Type B pancreatic cell (in vitro differentiated cells): ENCODE measurements at regions not wholly inside any gene's neighbourhood (a gene's known extent, or its start where the extent isn't known, plus 50 kb on each side); places are given as distances from the start of the nearest gene placed in this dataset.
"Not testable (repeated sequence)": the region's sequence is repeated elsewhere in the genome, so short reads cannot be mapped to it uniquely, and the experiment has no call there.

ENCODE experiments used
- DNase-seq: peaks from one replicate; pipeline ENCODE4 v3.0.0; 2021; ENCODE audit warnings: mixed read lengths; ENCODE audit not compliant: unreplicated experiment; ENCODE audit errors: extremely low spot score
- H3K27ac Mint-ChIP-seq: 2 replicates; pipeline ENCODE4 v1.8.0; 2021; ENCODE audit warnings: mild to moderate bottlenecking, mixed read lengths
- H3K27me3 Mint-ChIP-seq: 2 replicates; pipeline ENCODE4 v1.8.0; 2021; ENCODE audit warnings: mixed read lengths
- H3K36me3 Mint-ChIP-seq: 2 replicates; pipeline ENCODE4 v1.8.0; 2021; ENCODE audit warnings: mixed read lengths
- H3K4me1 Mint-ChIP-seq: one replicate; pipeline ENCODE4 v1.8.0; 2021; ENCODE audit warnings: mixed read lengths; ENCODE audit not compliant: unreplicated experiment
- H3K4me3 Mint-ChIP-seq: 2 replicates; pipeline ENCODE4 v1.8.0; 2021; ENCODE audit warnings: mild to moderate bottlenecking, mixed read lengths
- H3K9me3 Mint-ChIP-seq: 2 replicates; pipeline ENCODE4 v1.8.0; 2021; ENCODE audit warnings: mixed read lengths
- CTCF ChIP-seq: fragments of 200-600 bp; sonication (generic); conservative IDR thresholded peaks from 2 replicates; pipeline ENCODE4 v1.5.0; 2021; ENCODE audit warnings: antibody characterized with exemption, mild to moderate bottlenecking

DNA sequence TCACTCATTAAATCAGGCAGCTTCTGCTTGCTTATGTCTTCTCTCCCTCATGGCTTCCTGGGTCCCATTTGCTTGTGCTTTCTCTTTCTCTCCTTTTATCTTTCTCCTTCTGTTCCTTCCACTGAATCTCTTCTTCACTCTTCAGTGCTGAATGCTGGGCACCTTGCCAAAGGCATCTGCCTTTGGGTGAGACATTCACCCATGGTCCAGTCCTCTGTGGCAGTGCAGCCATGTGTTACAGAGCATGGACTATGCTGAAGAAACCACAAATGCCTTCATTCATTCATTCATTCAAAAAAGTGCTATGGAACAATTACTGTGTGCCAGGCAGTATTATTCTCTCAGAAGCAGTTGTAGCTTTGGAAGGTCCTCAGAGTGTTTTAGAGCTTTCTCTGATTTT lies 344.4 kb upstream of the STXBP6 start:
- Mint-ChIP-seq H3K9me3 (no peaks in the 10 kb centered on the region), H3K4me3 (no peak overlapping the region), H3K36me3 (no peaks in the 10 kb centered on the region), H3K27me3 (peaks cover 3% of the 10 kb centered on the region), H3K27ac (no peak overlapping the region), H3K4me1 (no peaks in the 10 kb centered on the region)
- DNase-seq, result no peak
- no peak for TF ChIP-seq CTCF

- Mint-ChIP-seq H3K27me3 (no peaks in the 10 kb centered on the region), H3K36me3 (no peaks in the 10 kb centered on the region), H3K27ac (no peak overlapping the region), H3K4me1 (no peaks in the 10 kb centered on the region), H3K9me3 (no peaks in the 10 kb centered on the region), H3K4me3 (no peak overlapping the region)
- DNase-seq, result no peak
- TF ChIP-seq CTCF, result no peak
Measured at GRCh38 chr14:25389948-25390347, 340.0 kb upstream of the STXBP6 start.

GRCh38 chr14:25381498-25381897 lies 331.6 kb upstream of the STXBP6 start:
- H3K4me1 Mint-ChIP-seq, result no peaks in the 10 kb centered on the region
- no peaks in the 10 kb centered on the region for H3K9me3 Mint-ChIP-seq
- H3K36me3 Mint-ChIP-seq, result no peaks in the 10 kb centered on the region
- peaks cover 14% of the 10 kb centered on the region for H3K27me3 Mint-ChIP-seq
- no peak overlapping the region for H3K27ac Mint-ChIP-seq
- no peak overlapping the region for H3K4me3 Mint-ChIP-seq
- TF ChIP-seq CTCF, result peak; percentile 63
- DNase-seq, result no peak

GRCh38 chr14:25375639-25376038 lies 325.7 kb upstream of the STXBP6 start:
- no peak overlapping the region for H3K27ac Mint-ChIP-seq
- TF ChIP-seq CTCF, result no peak
- no peaks in the 10 kb centered on the region for H3K4me1 Mint-ChIP-seq
- H3K27me3 Mint-ChIP-seq, result peaks cover 13% of the 10 kb centered on the region
- H3K36me3 Mint-ChIP-seq, result no peaks in the 10 kb centered on the region
- no peak for DNase-seq
- H3K4me3 Mint-ChIP-seq, result no peak overlapping the region
- H3K9me3 Mint-ChIP-seq, result peaks cover 6% of the 10 kb centered on the region

DNA sequence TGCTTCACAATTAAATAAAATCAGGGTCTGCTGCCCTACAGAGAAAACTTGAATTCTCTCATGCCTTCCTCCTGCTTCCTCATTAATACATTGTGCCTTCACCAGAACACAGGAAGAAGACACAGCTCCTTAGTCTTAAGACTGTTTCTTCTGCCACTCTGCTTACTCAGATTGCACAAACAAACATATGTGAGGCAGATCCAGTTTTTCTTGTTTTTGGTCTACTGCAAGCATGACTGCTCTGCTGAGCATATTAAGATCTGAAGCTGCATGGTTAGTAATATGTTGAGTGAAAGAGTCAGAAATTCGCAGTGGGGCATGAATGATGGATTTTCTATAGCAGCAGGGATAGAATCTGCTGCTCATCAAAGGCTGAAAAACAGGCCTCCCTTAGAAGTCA lies 321.1 kb upstream of the STXBP6 start:
- H3K4me3 Mint-ChIP-seq, result peak overlapping the region; percentile 4
- no peaks in the 10 kb centered on the region for H3K4me1 Mint-ChIP-seq
- H3K9me3 Mint-ChIP-seq, result peaks cover 6% of the 10 kb centered on the region
- no peaks in the 10 kb centered on the region for H3K27me3 Mint-ChIP-seq
- DNase-seq, result no peak
- no peak for TF ChIP-seq CTCF
- peak overlapping the region; percentile 36 for H3K27ac Mint-ChIP-seq
- H3K36me3 Mint-ChIP-seq, result no peaks in the 10 kb centered on the region

DNA sequence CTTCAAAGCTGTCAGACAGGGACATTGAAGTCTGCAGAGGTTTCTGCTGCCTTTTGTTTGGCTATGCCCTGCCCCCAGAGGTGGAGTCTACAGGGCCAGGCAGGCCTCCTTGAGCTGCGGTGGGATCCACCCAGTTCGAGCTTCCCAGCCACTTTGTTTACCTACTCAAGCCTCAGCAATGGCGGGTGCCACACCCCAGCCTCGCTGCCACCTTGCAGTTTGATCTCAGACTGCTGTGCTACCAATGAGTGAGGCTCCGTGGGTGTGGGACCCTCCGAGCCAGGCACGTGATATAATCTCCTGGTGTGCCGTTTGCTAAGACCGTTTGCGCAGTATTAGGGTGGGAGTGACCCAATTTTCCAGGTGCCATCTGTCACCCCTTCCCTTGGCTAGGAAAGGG lies 320.1 kb upstream of the STXBP6 start:
- not testable (repeated sequence) for DNase-seq, H3K36me3 Mint-ChIP-seq, H3K4me1 Mint-ChIP-seq, H3K27me3 Mint-ChIP-seq, H3K27ac Mint-ChIP-seq, H3K9me3 Mint-ChIP-seq, H3K4me3 Mint-ChIP-seq
